ENCODE measurements at regions not wholly inside any gene's neighbourhood (a gene's known extent, or its start where the extent isn't known, plus 50 kb on each side); places are given as distances from the start of the nearest gene placed in this dataset.
"Not testable (repeated sequence)": the region's sequence is repeated elsewhere in the genome, so short reads cannot be mapped to it uniquely, and the experiment has no call there.

GRCh38 chr1:73450668-73451067 lies 747.3 kb downstream of the LRRIQ3 start:
- TF ChIP-seq POLR2AphosphoS5 (IDR thresholded peaks at IDR 0.05; ENCODE audit: low read depth); EZH2 (IDR thresholded peaks at IDR 0.05; ENCODE audit: low read depth, unreplicated experiment): not testable (repeated sequence)

Data from GM23338 (cell line).